WTC11 (cell line): ENCODE measurements at regions not wholly inside any gene's neighbourhood (a gene's known extent, or its start where the extent isn't known, plus 50 kb on each side); places are given as distances from the start of the nearest gene placed in this dataset.
A peak's percentile ranks its signal among the peaks of the same experiment; 100 is the strongest.

ENCODE experiments used
- ATF1 ChIP-seq: sonication (generic); formaldehyde crosslinking; IDR thresholded peaks from 2 replicates; pipeline ENCODE4 v1.8.1; 2023; ENCODE audit warnings: mild to moderate bottlenecking, moderate library complexity, missing genetic modification reagents
- CREB1 ChIP-seq: sonication (generic); formaldehyde crosslinking; IDR thresholded peaks from 2 replicates; pipeline ENCODE4 v1.8.0; 2023; ENCODE audit warnings: mild to moderate bottlenecking, missing genetic modification reagents
- E2F1 ChIP-seq: sonication (generic); formaldehyde crosslinking; IDR thresholded peaks from 2 replicates; pipeline ENCODE4 v1.8.0; 2022; ENCODE audit warnings: mild to moderate bottlenecking, missing genetic modification reagents
- E2F4 ChIP-seq: sonication (generic); formaldehyde crosslinking; IDR thresholded peaks from 2 replicates; pipeline ENCODE4 v1.8.1; 2022; ENCODE audit warnings: low read depth, mild to moderate bottlenecking, moderate library complexity, missing genetic modification reagents, borderline replicate concordance
- ELF4 ChIP-seq: sonication (generic); formaldehyde crosslinking; IDR thresholded peaks from 2 replicates; pipeline ENCODE4 v1.8.1; 2022; ENCODE audit warnings: low read depth, mild to moderate bottlenecking, moderate library complexity, missing genetic modification reagents
- ZNF121 ChIP-seq: sonication (generic); formaldehyde crosslinking; IDR thresholded peaks from 2 replicates; pipeline ENCODE4 v1.8.0; 2023; ENCODE audit warnings: missing genetic modification reagents
- ZNF232 ChIP-seq: sonication (generic); formaldehyde crosslinking; IDR thresholded peaks from 2 replicates; pipeline ENCODE4 v1.8.0; 2022; ENCODE audit warnings: mild to moderate bottlenecking, missing genetic modification reagents
- TF ChIP-seq, protein P1 (sequence below): fragments of 200-600 bp; IDR thresholded peaks from 2 replicates; pipeline ENCODE4 v1.8.0; 2022; ENCODE audit warnings: antibody characterized with exemption

GRCh38 chr22:35154937-35155387 lies 89.0 kb downstream of the ISX start:
- TF ChIP-seq E2F4 (CRISPR knock-in tag) (no peak), ATF1 (CRISPR knock-in tag) (no peak), E2F1 (CRISPR knock-in tag) (no peak), ZNF232 (no peak), ELF4 (CRISPR knock-in tag) (no peak), CREB1 (CRISPR knock-in tag) (no peak), ZNF121 (CRISPR knock-in tag) (no peak)
- TF ChIP-seq, protein P1, sequence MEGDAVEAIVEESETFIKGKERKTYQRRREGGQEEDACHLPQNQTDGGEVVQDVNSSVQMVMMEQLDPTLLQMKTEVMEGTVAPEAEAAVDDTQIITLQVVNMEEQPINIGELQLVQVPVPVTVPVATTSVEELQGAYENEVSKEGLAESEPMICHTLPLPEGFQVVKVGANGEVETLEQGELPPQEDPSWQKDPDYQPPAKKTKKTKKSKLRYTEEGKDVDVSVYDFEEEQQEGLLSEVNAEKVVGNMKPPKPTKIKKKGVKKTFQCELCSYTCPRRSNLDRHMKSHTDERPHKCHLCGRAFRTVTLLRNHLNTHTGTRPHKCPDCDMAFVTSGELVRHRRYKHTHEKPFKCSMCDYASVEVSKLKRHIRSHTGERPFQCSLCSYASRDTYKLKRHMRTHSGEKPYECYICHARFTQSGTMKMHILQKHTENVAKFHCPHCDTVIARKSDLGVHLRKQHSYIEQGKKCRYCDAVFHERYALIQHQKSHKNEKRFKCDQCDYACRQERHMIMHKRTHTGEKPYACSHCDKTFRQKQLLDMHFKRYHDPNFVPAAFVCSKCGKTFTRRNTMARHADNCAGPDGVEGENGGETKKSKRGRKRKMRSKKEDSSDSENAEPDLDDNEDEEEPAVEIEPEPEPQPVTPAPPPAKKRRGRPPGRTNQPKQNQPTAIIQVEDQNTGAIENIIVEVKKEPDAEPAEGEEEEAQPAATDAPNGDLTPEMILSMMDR: peak; percentile 48
